HG03103 (cell line): ENCODE measurements at regions not wholly inside any gene's neighbourhood (a gene's known extent, or its start where the extent isn't known, plus 50 kb on each side); places are given as distances from the start of the nearest gene placed in this dataset.
"Not testable (repeated sequence)": the region's sequence is repeated elsewhere in the genome, so short reads cannot be mapped to it uniquely, and the experiment has no call there.

Experiments used
- ATAC-seq: cut with Tn5 transposase; IDR thresholded peaks from one replicate; pipeline ENCODE4 v1.9.1; 2021; ENCODE audit warnings: low read depth; ENCODE audit not compliant: unreplicated experiment

DNA sequence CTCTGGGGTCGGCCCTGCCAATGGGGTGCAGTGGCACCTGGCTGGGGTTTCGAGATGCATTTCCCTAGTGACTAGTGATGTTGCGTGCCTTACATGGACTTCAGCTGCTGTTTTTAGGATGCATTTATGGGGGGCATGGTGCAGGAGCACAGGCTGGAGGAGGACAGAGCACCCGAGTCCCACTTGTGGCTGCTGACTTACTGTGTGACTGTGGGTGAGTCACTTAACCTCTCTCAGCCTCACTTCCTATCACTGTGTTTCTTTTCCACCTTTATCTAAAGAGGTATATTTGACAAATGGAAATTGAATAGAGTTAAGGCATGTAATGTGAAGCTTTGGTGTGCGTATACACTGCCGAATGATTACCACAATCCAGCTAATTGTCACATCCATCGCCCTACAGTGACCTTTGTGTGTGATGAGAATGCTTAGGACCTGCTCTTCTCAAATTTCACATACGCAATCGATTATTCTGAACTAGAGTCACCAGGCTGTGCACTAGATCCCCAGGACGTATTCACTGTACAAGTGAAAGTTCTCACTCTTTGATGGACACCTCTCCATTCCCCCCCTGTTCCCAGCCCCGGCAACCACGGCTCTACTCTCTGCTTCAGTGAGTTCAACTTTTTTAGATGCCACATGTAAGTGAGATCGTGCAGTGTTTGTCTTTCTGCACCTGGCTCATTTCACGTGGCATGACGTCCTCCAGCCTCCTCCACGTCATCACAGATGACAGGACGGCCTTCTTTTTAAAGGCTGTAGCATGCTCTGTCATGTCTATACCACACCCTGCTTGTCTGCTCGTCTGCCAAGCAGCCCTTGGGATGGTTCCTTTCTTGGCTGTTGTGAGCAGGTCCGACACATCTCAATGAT, 202.3 kb downstream of the NPIPB11 start:
- ATAC-seq = not testable (repeated sequence)

DNA sequence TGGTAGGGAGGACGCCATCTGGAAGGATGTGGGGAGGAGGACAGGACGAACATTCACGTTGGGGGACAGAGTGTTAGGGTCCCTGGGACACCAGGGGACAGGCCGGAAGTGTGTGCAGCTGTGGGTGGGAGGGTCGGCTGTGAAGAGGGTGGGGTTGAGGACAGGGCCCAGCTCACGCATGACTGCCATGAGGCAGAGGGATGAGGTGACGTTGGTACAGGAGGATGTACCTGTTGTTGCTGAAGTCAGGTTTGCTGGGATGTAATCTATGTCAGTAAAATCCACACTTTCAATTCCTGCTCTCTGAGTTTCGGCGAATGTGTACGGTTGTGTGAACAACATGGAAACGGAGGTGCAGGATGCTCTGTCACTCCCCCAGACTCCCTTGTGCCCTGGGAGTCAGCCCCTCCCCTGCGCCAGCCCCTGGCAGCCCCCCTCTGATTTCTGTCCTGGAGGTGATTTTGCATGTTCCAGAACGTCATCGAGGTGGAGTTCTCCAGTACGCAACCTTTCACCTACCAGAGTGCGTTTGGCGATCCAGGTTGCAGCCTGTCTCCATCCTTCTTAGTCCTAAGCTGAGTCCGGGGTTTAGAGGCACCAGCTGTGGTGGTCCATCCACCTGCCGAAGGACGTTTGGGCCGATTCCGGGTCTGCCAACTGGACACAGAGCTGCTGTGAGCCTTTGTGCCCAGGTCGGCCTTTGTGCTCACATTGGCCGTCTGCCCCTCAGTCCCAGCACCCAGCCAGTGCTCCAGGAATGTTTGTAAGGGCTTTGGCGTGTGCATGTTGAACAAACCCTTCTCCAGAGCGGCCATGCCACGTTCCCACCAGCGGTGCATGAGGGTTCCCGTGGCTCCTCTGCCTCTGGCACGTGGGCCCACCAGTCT, 203.2 kb downstream of the NPIPB11 start:
- ATAC-seq = not testable (repeated sequence)

DNA sequence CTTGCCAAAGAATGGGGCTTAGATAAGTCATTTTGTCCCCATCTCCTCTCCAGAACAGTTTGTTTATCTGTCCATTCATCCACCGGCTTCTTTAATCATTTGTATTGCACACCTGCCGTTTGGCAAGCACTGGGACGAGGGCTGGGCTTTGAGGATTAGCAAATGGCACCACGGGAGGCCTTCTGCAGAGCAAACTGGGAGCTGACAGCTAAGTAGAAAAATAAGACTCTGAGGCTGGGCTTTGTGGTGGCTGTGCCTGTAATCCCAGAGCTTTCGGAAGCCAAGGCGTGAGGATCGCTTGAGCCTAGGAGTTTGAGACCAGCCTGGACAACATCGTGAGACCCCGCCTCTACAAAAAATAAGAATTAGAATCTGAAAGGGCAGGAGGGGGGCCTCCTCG, 203.9 kb downstream of the NPIPB11 start:
- ATAC-seq = not testable (repeated sequence)

DNA sequence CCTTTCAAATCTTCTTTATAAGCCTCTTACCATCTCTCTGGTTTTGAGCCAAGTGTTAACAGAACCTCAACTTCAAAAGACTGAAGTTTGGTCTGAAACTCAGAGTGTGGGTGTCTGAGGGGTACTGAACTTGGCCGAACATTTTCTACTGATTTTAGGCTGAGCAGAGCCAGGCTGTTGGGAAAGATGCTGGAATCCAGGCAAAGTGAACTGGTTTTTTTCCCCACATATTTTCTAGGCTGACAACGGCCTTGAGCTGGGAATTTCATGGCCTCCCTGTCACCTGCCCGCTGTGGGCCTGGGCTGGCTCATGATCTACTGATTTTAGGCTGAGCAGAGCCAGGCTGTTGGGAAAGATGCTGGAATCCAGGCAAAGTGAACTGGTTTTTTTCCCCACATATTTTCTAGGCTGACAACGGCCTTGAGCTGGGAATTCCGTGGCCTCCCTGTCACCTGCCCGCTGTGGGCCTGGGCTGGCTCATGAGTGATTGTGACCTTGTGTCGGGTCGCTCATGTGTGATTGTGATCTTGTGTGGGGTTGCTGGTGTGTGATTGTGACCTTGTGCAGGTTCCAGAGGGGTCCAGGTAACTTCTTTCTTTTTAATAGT, 204.4 kb downstream of the NPIPB11 start:
- not testable (repeated sequence) for ATAC-seq

DNA sequence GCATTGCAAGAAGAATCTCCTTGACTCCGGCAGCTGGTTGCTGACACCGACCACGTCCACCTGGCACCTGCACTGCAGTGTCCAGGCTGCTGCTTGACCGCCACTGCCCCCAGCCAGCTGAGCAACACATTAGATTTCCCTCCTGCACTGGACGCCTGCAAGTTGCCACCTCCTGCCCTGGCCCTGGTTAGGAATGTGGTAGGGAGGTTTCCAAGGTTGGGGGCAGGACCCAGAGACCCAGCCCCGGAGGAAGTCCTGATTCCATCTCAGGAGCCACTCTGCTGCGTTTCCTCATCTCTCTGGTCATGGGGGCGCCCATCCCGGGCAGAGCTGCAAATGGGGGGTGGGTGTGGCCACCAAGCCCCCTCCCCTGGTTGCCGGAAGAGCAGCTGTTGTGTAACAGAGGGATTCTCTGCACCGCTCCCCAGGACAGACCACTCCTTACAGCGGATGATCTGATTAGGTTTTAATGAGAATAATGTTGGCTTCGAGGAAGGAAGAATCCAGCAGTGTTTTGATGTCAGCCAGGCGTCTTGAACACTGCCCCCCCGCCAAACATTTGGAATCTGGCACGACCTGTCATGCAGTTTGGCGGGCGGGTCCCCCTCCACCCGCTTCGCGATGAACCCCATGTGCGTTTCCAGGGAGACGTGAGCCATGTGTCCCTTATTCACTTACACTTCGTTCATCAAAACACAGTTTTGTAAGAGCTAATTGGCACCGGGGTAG, 205.1 kb downstream of the NPIPB11 start:
- ATAC-seq = not testable (repeated sequence)

DNA sequence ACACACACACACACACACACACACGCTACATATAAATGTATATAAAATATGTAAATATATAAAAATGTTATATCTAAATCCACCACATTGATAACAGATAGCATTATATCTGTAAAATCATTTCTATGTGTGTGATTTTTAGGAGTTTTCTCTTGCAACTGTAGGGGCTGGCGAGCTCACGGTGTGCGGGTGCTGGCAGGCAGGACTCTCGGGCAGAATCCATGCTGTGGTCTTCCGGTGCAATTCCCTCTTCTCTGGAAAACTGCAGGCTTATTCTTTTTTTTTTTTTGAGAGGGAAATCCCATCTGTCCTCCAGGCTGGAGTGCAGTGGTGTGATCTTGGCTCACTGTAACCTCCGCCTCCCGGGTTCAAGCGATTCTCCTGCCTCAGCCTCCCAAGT, 205.8 kb downstream of the NPIPB11 start:
- not testable (repeated sequence) for ATAC-seq

DNA sequence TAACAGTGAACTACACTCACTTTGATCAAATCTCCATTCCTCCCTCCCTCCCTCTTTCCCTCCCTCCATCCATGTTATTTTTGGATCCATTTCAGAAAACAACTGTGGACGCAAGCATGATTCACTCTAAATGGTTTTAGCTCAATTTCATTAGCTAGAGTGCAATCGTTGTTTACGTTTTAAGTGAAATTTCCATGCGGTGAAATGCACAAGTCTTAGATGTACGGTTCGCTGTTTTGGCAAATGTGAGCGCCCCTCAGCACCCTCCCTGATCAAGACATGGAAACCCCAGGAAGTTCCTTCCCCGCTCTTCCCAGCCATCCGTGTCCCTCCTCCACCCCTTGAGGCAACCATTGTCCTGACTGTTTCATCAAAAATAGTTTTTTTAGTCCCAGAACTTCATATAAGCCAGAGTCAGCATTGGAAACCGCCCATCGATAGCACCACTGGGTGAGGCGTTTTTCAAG, 206.3 kb downstream of the NPIPB11 start:
- ATAC-seq = not testable (repeated sequence)

DNA sequence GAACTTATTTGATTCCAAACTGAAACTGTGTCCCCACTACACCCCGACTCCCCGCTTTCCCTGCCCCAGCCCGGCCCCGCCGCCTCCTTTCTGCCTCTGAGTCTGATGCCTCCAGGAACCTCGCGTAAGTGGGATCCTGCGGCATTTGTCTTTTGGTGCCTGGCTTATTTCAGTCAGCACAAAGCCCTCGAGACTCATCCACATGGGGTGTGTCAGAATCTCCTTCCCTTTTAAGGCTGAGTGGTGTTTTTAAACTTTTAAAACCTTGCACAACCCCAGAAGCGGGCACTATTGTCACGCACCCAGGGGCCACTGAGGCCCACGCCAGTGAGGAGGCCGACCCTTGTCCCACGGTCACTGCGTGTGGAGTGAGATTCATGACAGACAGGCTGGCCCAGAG, 206.9 kb downstream of the NPIPB11 start:
- ATAC-seq = not testable (repeated sequence)

DNA sequence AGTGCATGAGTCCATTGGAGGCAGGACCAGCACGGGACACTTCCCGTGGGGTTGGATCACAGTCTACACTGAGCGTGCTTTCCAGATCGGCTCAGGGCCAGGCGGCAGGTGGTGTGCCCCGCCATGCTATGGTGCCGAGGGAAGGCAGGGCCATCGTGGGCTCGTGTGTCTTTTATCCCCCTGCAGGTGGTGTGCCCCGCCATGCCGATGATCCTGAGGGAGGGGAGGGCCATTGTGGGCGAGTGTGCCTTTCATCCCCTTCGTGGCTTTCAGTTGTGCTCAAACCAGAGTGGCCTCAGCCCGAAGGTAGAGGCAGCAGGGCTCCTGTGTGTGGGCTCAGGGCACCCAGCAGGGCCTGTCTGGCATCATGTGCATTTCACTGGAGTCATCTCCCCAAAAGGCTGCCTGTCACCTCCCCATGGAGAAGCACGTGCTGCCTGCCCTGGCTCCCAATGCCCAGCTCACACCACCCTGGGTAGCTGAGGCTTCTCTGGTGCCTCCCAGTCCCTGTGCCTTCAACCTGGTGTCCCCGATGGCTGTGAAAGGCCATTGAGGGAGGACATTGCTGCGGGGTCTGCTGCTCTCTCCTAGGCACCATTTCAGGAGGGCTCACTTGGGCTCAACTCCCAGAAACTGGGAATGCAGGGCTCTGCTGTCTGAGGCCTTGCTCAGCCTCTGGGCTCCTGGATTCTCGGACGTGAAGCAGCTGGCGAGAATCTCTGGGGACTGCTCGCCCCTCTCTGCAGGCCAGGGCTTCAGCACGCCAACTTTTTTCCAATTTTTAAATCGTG, 207.6 kb downstream of the NPIPB11 start:
- no peak for ATAC-seq

DNA sequence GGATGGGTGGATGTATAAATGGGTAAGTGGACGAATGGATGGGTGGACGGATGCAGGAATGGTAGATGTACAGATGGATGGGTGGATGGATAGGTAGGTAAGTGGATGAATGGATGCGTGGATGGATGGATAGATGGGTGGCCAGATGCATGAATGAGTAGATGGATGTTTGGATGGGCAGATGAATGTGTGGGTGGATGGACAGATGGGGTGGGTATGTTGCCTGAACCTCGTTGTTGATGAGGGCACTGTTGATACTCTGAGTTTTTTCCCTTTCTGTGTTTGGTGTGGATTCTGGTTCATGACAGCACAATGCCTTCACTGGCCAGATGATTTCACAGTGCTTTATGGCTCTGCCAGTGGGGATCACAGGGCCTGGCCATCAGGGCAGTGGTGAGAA, 208.3 kb downstream of the NPIPB11 start:
- ATAC-seq = no peak

DNA sequence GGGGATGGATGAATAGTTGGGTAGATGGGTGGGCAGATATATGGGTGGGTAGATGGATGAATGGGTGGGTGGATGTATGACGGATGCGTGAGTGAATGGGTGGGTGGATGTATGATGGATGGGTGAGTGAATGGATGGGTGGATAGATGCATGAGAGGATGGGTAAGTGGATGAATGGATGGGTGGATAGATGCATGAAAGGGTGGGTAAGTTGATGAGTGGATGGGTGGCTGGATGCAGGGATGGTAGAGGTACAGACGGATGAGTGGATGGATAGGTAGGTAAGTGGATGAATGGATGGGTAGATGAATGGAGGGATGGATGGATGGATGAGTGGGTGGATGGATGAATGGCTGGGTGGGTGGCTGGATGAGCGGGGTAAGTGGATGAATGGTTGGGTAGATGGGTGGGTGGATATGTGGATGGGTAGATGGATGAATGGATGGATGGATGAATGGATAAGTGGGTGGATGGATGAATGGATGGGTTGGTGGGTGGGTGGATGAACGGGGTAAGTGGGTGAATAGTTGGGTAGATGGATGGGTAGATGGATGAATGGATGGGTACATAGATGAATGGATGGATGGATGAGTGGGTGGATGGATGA, 208.9 kb downstream of the NPIPB11 start:
- not testable (repeated sequence) for ATAC-seq

DNA sequence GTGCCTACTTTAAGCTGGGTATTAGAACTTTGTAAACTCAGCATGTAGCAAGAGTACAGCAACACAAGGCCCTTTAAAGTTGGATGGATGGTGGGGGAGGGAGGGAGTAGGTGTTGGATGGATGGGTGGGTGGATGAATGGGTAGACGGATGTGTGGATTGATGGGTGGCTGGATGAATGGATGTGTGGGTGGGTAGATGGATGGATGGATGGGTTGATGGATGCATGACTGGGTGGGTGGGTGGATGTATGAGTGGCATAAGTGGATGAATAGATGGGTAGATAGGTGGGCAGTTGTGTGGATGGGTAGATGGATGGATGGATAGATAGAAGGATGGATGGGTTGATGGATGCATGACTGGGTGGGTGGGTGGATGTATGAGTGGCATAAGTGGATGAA, 209.8 kb downstream of the NPIPB11 start:
- ATAC-seq = not testable (repeated sequence)

DNA sequence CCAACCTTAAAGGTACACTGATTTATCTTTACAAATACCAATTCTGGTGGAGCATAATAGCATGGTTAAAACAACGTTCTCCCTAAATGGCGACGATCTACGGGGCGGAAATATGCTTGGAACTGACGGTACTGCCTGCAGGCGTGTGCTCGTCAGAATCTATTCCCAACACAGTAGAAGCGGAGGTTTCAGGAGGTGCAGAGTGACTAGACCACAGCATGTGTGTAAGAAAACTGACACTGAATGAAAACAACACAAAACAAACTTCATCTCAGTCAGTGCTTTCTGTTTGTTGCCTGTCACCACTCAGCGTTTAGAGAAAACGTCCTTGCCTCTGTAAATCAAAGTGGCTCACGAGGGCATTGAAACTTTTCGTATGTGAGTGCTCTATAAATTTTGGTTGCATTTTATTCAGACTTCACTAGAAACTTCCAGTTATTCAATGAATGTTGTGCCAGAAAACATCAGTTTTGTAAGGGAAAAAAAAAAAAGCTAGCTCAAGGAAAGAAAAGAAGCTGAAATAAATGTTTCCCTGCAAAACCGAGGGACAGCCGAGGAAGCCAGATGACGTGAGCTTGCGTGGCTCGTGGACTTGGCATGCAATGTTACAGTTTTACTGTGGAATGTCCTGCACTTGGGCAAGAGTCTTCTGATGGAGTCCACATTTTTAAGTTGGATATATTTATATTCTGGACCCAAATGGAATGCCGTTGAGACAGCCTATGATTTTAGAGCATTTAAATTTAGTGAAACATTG, 210.4 kb downstream of the LAT start:
- ATAC-seq = not testable (repeated sequence)

DNA sequence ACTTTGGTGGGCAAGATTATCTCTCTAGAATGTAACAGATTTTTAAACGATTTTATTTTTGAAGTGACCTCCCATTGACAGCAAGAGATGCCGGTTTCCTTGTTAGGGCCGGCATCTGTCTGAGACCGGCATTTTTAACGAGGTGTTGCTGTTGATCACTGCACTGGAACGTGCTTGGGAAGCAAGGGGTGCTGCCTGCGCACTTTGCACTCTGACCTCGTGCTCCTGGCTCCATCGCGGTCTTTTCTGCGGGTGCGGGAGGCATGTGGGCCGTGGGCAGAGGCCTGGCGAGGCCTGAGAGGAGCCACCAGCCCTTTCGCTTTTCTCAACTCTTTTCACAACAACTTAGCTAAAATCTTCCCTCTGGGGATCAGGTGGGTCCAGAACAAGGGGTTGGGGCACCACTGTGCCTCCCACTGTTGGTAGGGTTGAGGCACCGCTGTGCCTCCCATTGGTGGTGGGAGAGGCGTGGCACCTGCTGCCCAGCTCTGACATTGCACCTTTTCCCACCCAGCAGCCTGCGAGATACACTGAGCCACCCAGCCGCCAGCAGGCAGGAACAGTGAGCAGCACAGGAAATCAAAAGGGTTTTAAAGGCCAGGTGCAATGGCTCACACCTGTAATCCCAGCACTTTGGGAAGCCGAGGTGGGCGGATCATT, 209.5 kb downstream of the LAT start:
- ATAC-seq = not testable (repeated sequence)

DNA sequence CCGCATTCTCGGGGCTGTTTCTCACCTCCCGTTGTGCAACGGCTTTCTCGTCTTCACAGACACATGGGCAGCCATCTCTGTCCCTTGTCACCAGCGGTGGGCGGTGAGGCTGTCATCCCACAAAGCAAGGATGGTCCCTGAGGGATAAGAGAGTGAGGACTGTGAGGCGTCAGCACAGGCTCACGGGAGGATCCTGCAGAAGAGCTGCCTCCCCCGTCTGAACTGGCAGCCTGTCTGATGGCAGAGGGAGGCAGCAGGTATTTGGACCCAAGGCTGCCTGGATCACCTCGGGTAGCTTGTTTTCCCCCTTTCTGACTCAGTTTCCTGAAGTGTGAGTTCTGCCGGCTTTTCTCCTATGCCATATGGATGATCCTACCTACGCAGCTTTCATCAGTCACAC, 208.8 kb downstream of the LAT start:
- ATAC-seq = not testable (repeated sequence)

DNA sequence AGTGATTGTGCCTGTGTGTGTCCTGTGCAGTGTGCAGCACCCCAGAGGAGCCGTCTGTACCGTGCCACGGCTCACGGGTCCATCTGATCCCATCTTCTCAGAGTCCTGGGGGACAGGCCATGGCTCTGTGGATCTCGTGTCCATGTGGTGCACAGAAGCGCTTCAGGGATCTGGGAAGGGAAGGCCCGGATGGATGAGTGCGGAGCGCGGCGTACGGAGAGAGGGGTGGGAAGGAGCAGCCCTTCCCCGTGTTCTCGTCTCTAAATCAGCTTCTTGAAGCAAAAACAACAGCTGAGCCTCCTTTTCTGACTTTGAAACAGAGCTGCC, 208.4 kb downstream of the LAT start:
- not testable (repeated sequence) for ATAC-seq

DNA sequence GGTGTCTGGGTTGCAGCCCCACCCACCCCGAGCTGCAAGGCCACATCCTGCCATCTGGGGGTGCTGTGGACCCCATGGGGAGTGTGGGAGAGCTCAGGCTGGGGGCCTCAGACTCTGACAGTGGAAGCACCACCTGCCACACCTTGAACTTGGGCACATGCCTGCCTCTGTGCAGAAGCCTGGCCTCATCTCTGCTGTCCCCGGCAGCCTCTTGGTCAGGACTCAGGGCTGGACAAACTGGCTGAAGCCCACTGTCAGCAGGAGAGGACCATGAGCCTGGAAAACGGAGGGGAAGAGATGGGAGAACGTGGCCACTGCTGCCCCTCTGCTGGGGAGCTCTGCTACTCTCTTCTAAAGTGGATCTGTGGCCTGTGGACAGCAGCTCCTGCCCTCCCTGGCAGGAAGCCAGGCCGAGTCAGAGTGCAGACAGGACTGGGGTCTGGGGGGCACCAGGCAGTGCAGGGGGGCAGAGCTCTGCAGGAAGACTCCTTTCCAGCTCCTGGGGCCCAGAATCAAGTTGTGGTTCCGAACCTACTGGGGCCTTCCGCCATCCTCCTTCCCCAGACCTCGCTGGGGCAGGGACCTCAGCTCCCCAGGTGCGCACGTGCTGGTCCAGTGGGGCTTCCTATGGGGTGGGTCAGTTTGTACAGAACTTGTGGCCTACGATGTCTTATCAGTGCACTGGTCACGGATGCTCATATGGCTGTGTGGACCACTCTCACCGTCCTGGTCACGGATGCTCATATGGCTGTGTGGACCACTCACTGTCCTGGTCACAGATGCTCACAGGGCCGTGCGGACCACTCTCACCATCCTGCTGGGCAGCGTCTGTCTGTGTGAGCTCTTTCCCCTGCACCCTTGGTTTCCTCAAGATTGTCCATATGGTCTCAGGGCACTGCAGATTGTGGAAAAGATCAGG, 207.7 kb downstream of the LAT start:
- no peak for ATAC-seq
